ENCODE measurements at regions not wholly inside any gene's neighbourhood (a gene's known extent, or its start where the extent isn't known, plus 50 kb on each side); places are given as distances from the start of the nearest gene placed in this dataset.

DNA sequence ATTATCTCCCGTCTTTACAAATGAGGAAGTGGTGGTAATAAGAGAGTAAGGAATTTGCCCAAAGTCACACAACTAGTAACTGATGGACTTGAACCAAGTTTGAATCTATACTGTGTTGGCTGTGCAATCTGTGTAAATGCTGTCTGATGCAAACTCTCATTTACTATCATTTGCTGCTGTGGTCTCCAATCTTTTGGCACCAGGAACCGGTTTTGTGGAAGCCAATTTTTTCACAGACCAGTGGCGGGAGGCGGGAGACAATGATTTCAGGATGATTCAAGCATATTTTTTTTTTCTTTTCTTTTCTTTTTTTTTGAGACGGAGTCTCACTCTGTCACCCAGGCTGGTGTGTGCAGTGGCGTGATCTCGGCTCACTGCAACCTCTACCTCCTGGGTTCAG lies 450.0 kb upstream of the FZD8 start:
- TF ChIP-seq, protein P1, sequence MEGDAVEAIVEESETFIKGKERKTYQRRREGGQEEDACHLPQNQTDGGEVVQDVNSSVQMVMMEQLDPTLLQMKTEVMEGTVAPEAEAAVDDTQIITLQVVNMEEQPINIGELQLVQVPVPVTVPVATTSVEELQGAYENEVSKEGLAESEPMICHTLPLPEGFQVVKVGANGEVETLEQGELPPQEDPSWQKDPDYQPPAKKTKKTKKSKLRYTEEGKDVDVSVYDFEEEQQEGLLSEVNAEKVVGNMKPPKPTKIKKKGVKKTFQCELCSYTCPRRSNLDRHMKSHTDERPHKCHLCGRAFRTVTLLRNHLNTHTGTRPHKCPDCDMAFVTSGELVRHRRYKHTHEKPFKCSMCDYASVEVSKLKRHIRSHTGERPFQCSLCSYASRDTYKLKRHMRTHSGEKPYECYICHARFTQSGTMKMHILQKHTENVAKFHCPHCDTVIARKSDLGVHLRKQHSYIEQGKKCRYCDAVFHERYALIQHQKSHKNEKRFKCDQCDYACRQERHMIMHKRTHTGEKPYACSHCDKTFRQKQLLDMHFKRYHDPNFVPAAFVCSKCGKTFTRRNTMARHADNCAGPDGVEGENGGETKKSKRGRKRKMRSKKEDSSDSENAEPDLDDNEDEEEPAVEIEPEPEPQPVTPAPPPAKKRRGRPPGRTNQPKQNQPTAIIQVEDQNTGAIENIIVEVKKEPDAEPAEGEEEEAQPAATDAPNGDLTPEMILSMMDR (IDR thresholded peaks at IDR 0.05; ENCODE audit: low read depth, low read length), result no peak
- no peak for TF ChIP-seq MYC (IDR thresholded peaks at IDR 0.05; ENCODE audit: low read depth, low read length)
